ENCODE measurements at regions not wholly inside any gene's neighbourhood (a gene's known extent, or its start where the extent isn't known, plus 50 kb on each side); places are given as distances from the start of the nearest gene placed in this dataset.

GRCh38 chr9:18385696-18386490 lies 88.1 kb upstream of the ADAMTSL1 start:
- Histone ChIP-seq H3K36me3 (ENCODE audit: control insufficient read depth, low read depth, low read length) (no peaks in the 10 kb centered on the region), H3K9ac (ENCODE audit: low read length) (no peak overlapping the region), H3K4me3 (ENCODE audit: low read length) (no peak overlapping the region), H3K4me1 (ENCODE audit: control insufficient read depth, low read depth, low read length) (peaks cover 4% of the 10 kb centered on the region), H3K27me3 (ENCODE audit: control insufficient read depth, insufficient read depth, low read length) (no peaks in the 10 kb centered on the region), H3K27ac (ENCODE audit: low read length) (no peak overlapping the region), H3K9me3 (ENCODE audit: control insufficient read depth, low read depth, low read length) (no peaks in the 10 kb centered on the region)

GRCh38 chr9:18390393-18390792 lies 83.6 kb upstream of the ADAMTSL1 start:
- Histone ChIP-seq H3K9ac (ENCODE audit: low read length) (no peak overlapping the region), H3K9me3 (ENCODE audit: control insufficient read depth, low read depth, low read length) (no peaks in the 10 kb centered on the region), H3K27me3 (ENCODE audit: control insufficient read depth, insufficient read depth, low read length) (no peaks in the 10 kb centered on the region), H3K27ac (ENCODE audit: low read length) (no peak overlapping the region), H3K36me3 (ENCODE audit: control insufficient read depth, low read depth, low read length) (no peaks in the 10 kb centered on the region), H3K4me3 (ENCODE audit: low read length) (no peak overlapping the region), H3K4me1 (ENCODE audit: control insufficient read depth, low read depth, low read length) (peaks cover 4% of the 10 kb centered on the region)

GRCh38 chr9:18393340-18394130 lies 80.4 kb upstream of the ADAMTSL1 start:
- no peak overlapping the region for H3K9ac ChIP-seq (ENCODE audit: low read length)
- no peak overlapping the region for H3K4me3 ChIP-seq (ENCODE audit: low read length)
- H3K27ac ChIP-seq (ENCODE audit: low read length), result no peak overlapping the region
- no peaks in the 10 kb centered on the region for H3K9me3 ChIP-seq (ENCODE audit: control insufficient read depth, low read depth, low read length)
- H3K4me1 ChIP-seq (ENCODE audit: control insufficient read depth, low read depth, low read length), result peaks cover 4% of the 10 kb centered on the region
- H3K27me3 ChIP-seq (ENCODE audit: control insufficient read depth, insufficient read depth, low read length), result no peaks in the 10 kb centered on the region
- H3K36me3 ChIP-seq (ENCODE audit: control insufficient read depth, low read depth, low read length), result no peaks in the 10 kb centered on the region

- Histone ChIP-seq H3K36me3 (ENCODE audit: control insufficient read depth, low read depth, low read length) (no peaks in the 10 kb centered on the region), H3K4me1 (ENCODE audit: control insufficient read depth, low read depth, low read length) (peaks cover 4% of the 10 kb centered on the region), H3K9me3 (ENCODE audit: control insufficient read depth, low read depth, low read length) (no peaks in the 10 kb centered on the region), H3K4me3 (ENCODE audit: low read length) (no peak overlapping the region), H3K9ac (ENCODE audit: low read length) (no peak overlapping the region), H3K27ac (ENCODE audit: low read length) (no peak overlapping the region), H3K27me3 (ENCODE audit: control insufficient read depth, insufficient read depth, low read length) (no peaks in the 10 kb centered on the region)
Observed at GRCh38 chr9:18394847-18395351, 79.1 kb upstream of the ADAMTSL1 start.

- Histone ChIP-seq H3K9me3 (ENCODE audit: control insufficient read depth, low read depth, low read length) (no peaks in the 10 kb centered on the region), H3K36me3 (ENCODE audit: control insufficient read depth, low read depth, low read length) (no peaks in the 10 kb centered on the region), H3K27ac (ENCODE audit: low read length) (no peak overlapping the region), H3K4me1 (ENCODE audit: control insufficient read depth, low read depth, low read length) (no peaks in the 10 kb centered on the region), H3K27me3 (ENCODE audit: control insufficient read depth, insufficient read depth, low read length) (no peaks in the 10 kb centered on the region), H3K9ac (ENCODE audit: low read length) (no peak overlapping the region), H3K4me3 (ENCODE audit: low read length) (no peak overlapping the region)
Observed at GRCh38 chr9:18396102-18396728, 77.7 kb upstream of the ADAMTSL1 start.

- Histone ChIP-seq H3K36me3 (ENCODE audit: control insufficient read depth, low read depth, low read length) (no peaks in the 10 kb centered on the region), H3K27ac (ENCODE audit: low read length) (no peak overlapping the region), H3K27me3 (ENCODE audit: control insufficient read depth, insufficient read depth, low read length) (no peaks in the 10 kb centered on the region), H3K9me3 (ENCODE audit: control insufficient read depth, low read depth, low read length) (no peaks in the 10 kb centered on the region), H3K4me3 (ENCODE audit: low read length) (no peak overlapping the region), H3K9ac (ENCODE audit: low read length) (no peak overlapping the region), H3K4me1 (ENCODE audit: control insufficient read depth, low read depth, low read length) (no peaks in the 10 kb centered on the region)
Observed at GRCh38 chr9:18397076-18397475, 76.9 kb upstream of the ADAMTSL1 start.

GRCh38 chr9:18398038-18398437 lies 75.9 kb upstream of the ADAMTSL1 start:
- no peak overlapping the region for H3K4me3 ChIP-seq (ENCODE audit: low read length)
- no peaks in the 10 kb centered on the region for H3K9me3 ChIP-seq (ENCODE audit: control insufficient read depth, low read depth, low read length)
- H3K36me3 ChIP-seq (ENCODE audit: control insufficient read depth, low read depth, low read length), result no peaks in the 10 kb centered on the region
- no peak overlapping the region for H3K9ac ChIP-seq (ENCODE audit: low read length)
- no peaks in the 10 kb centered on the region for H3K4me1 ChIP-seq (ENCODE audit: control insufficient read depth, low read depth, low read length)
- H3K27me3 ChIP-seq (ENCODE audit: control insufficient read depth, insufficient read depth, low read length), result no peaks in the 10 kb centered on the region
- no peak overlapping the region for H3K27ac ChIP-seq (ENCODE audit: low read length)

GRCh38 chr9:18404434-18405029 lies 69.4 kb upstream of the ADAMTSL1 start:
- Histone ChIP-seq H3K27me3 (ENCODE audit: control insufficient read depth, insufficient read depth, low read length) (no peaks in the 10 kb centered on the region), H3K27ac (ENCODE audit: low read length) (no peak overlapping the region), H3K4me3 (ENCODE audit: low read length) (no peak overlapping the region), H3K4me1 (ENCODE audit: control insufficient read depth, low read depth, low read length) (no peaks in the 10 kb centered on the region), H3K9ac (ENCODE audit: low read length) (no peak overlapping the region), H3K9me3 (ENCODE audit: control insufficient read depth, low read depth, low read length) (no peaks in the 10 kb centered on the region), H3K36me3 (ENCODE audit: control insufficient read depth, low read depth, low read length) (no peaks in the 10 kb centered on the region)

- Histone ChIP-seq H3K27ac (ENCODE audit: low read length) (no peak overlapping the region), H3K36me3 (ENCODE audit: control insufficient read depth, low read depth, low read length) (no peaks in the 10 kb centered on the region), H3K9ac (ENCODE audit: low read length) (no peak overlapping the region), H3K4me3 (ENCODE audit: low read length) (no peak overlapping the region), H3K9me3 (ENCODE audit: control insufficient read depth, low read depth, low read length) (no peaks in the 10 kb centered on the region), H3K27me3 (ENCODE audit: control insufficient read depth, insufficient read depth, low read length) (no peaks in the 10 kb centered on the region), H3K4me1 (ENCODE audit: control insufficient read depth, low read depth, low read length) (no peaks in the 10 kb centered on the region)
Observed at GRCh38 chr9:18405240-18405639, 68.7 kb upstream of the ADAMTSL1 start.

GRCh38 chr9:18410983-18411382 lies 63.0 kb upstream of the ADAMTSL1 start:
- H3K9me3 ChIP-seq (ENCODE audit: control insufficient read depth, low read depth, low read length), result no peaks in the 10 kb centered on the region
- no peak overlapping the region for H3K27ac ChIP-seq (ENCODE audit: low read length)
- H3K4me1 ChIP-seq (ENCODE audit: control insufficient read depth, low read depth, low read length), result no peaks in the 10 kb centered on the region
- no peak overlapping the region for H3K4me3 ChIP-seq (ENCODE audit: low read length)
- no peaks in the 10 kb centered on the region for H3K36me3 ChIP-seq (ENCODE audit: control insufficient read depth, low read depth, low read length)
- H3K27me3 ChIP-seq (ENCODE audit: control insufficient read depth, insufficient read depth, low read length), result no peaks in the 10 kb centered on the region
- no peak overlapping the region for H3K9ac ChIP-seq (ENCODE audit: low read length)

- Histone ChIP-seq H3K4me1 (ENCODE audit: control insufficient read depth, low read depth, low read length) (no peaks in the 10 kb centered on the region), H3K9me3 (ENCODE audit: control insufficient read depth, low read depth, low read length) (no peaks in the 10 kb centered on the region), H3K36me3 (ENCODE audit: control insufficient read depth, low read depth, low read length) (no peaks in the 10 kb centered on the region), H3K9ac (ENCODE audit: low read length) (no peak overlapping the region), H3K27ac (ENCODE audit: low read length) (no peak overlapping the region), H3K4me3 (ENCODE audit: low read length) (no peak overlapping the region), H3K27me3 (ENCODE audit: control insufficient read depth, insufficient read depth, low read length) (no peaks in the 10 kb centered on the region)
Observed at GRCh38 chr9:18421391-18421790, 52.6 kb upstream of the ADAMTSL1 start.
